Lung (tissue), 11 donors: ENCODE measurements at regions not wholly inside any gene's neighbourhood (a gene's known extent, or its start where the extent isn't known, plus 50 kb on each side); places are given as distances from the start of the nearest gene placed in this dataset.

ENCODE experiments used
- ATAC-seq: fragments of 200-7000 bp; cut with Tn5 transposase; one replicate; pipeline ENCODE4 v1.9.1; 2020; ENCODE audit warnings: moderate number of reproducible peaks; ENCODE audit not compliant: insufficient read depth, low FRiP score
- DNase-seq, 3 donors: peaks; one replicate each; pipeline ENCODE4 v3.0.0-alpha.2; 2013 to 2017
- H3K27ac ChIP-seq, 2 donors: one replicate each; pipeline ENCODE4 v1.5.1; 2013; ENCODE audit warnings: mild to moderate bottlenecking in 2 of 2, moderate library complexity in 2 of 2, control low read depth in 1 of 2, inconsistent platforms in 1 of 2, low read depth in 1 of 2, low read length in 1 of 2
- H3K27me3 ChIP-seq, 3 donors: one replicate each; pipeline ENCODE4 v1.5.1; 2013; ENCODE audit warnings: low read length in 2 of 3; ENCODE audit not compliant: control insufficient read depth in 3 of 3, insufficient read depth in 3 of 3
- H3K36me3 ChIP-seq, 4 donors: one replicate each; pipeline ENCODE4 v1.5.1; 2013; ENCODE audit warnings: low read length in 4 of 4, mild to moderate bottlenecking in 1 of 4, moderate library complexity in 1 of 4; ENCODE audit not compliant: control insufficient read depth in 4 of 4, insufficient read depth in 4 of 4
- H3K4me1 ChIP-seq, 5 donors: one replicate each; pipeline ENCODE4 v1.5.1; 2013; ENCODE audit warnings: low read length in 5 of 5, mild to moderate bottlenecking in 2 of 5, moderate library complexity in 1 of 5; ENCODE audit not compliant: control insufficient read depth in 5 of 5, insufficient read depth in 5 of 5
- H3K4me3 ChIP-seq: one replicate; pipeline ENCODE4 v1.5.1; 2013; ENCODE audit warnings: mild to moderate bottlenecking, control low read depth, moderate library complexity
- H3K9ac ChIP-seq, 2 donors: one replicate each; pipeline ENCODE4 v1.5.1; 2013; ENCODE audit warnings: low read length in 2 of 2, control low read depth in 1 of 2; ENCODE audit not compliant: insufficient read depth in 1 of 2
- H3K9me3 ChIP-seq, 4 donors: one replicate each; pipeline ENCODE4 v1.5.1; 2013; ENCODE audit warnings: low read length in 3 of 4, mild to moderate bottlenecking in 1 of 4, moderate library complexity in 1 of 4; ENCODE audit not compliant: control insufficient read depth in 4 of 4, insufficient read depth in 3 of 4
- WGBS, 2 donors: extraction: QIAGEN DNeasy Blood & Tissue Kit; methylation state at CpG; one replicate each; pipeline ENCODE4 v1.1.7; 2013; 5-methylcytosine and 5-hydroxymethylcytosine counted together
- TF ChIP-seq, protein P1 (sequence below): IDR thresholded peaks from 2 replicates; pipeline ENCODE4 v1.5.1; 2012; ENCODE audit warnings: mild to moderate bottlenecking; ENCODE audit errors: control extremely low read depth, extremely low read depth
- donor health status: control.
- donor health status: control.
- donor health status: Bipolar disorder and iron deficiency.
- donor health status: healthy.
- donor health status: DM: yes; HTN: yes; CAD: no.

DNA sequence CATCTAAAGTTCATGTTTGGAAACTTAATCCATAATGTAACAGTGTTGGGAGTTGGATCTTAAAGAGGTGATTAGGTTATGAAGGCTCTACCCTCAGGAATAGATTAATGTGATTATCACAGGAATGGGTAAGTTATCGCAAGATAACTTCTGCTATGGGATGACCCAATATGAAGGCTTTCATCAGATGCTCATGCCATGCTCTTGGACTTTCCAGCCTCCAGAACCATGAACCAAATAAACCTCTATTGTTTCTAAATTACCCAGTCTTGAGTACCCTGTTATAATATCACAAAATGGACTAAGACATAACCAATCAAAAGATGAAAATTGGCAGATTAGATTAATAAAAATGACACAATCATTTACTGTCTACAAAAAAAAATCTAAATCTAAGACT lies 906.9 kb upstream of the SOX9 start:
- TF ChIP-seq, protein P1, sequence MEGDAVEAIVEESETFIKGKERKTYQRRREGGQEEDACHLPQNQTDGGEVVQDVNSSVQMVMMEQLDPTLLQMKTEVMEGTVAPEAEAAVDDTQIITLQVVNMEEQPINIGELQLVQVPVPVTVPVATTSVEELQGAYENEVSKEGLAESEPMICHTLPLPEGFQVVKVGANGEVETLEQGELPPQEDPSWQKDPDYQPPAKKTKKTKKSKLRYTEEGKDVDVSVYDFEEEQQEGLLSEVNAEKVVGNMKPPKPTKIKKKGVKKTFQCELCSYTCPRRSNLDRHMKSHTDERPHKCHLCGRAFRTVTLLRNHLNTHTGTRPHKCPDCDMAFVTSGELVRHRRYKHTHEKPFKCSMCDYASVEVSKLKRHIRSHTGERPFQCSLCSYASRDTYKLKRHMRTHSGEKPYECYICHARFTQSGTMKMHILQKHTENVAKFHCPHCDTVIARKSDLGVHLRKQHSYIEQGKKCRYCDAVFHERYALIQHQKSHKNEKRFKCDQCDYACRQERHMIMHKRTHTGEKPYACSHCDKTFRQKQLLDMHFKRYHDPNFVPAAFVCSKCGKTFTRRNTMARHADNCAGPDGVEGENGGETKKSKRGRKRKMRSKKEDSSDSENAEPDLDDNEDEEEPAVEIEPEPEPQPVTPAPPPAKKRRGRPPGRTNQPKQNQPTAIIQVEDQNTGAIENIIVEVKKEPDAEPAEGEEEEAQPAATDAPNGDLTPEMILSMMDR = no peak
- WGBS, 2 donors = 96 to 98% methylated on average over 1 of the region's 1 CpG
- ATAC-seq = no peak

DNA sequence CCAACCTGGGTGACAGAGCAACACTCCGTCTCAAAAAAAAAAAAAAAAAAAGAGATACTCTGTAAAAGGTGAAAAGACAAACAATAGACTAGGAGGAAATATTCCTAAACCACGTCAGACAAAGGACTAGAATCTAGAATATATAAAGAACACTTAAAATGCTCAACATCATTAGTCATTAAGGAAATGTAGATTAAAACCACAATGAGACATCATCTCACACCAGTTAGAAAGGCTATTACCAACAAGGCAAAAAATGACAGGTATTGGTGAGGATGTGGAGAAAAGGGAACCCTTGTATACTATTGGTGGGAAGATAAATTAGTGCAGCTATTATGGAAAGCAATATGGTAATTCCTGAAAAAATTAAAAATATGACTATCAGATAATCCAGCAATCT lies 903.1 kb upstream of the SOX9 start:
- Histone ChIP-seq H3K27ac (no peak overlapping the region), H3K4me3 (no peak overlapping the region), H3K4me1 (peaks cover 0 to 2% (median 0%) of the 10 kb centered on the region in 5 donors), H3K27me3 (no peaks in the 10 kb centered on the region), H3K9me3 (peaks cover 0 to 3% (median 0%) of the 10 kb centered on the region in 4 donors), H3K9ac (no peak overlapping the region), H3K36me3 (no peaks in the 10 kb centered on the region)
- TF ChIP-seq, protein P1 = no peak
- no peak for ATAC-seq
- DNase-seq = no peak
- WGBS, 2 donors = 78 to 84% methylated on average over 2 of the region's 2 CpGs

More for the DNA sequence above, 906.9 kb upstream of the SOX9 start:
- no peaks in the 10 kb centered on the region for H3K36me3 ChIP-seq
- peaks cover 0 to 3% (median 0%) of the 10 kb centered on the region in 4 donors for H3K9me3 ChIP-seq
- H3K27ac ChIP-seq = no peak overlapping the region
- H3K4me3 ChIP-seq = no peak overlapping the region
- H3K27me3 ChIP-seq = no peaks in the 10 kb centered on the region
- H3K9ac ChIP-seq = no peak overlapping the region
- H3K4me1 ChIP-seq = no peaks in the 10 kb centered on the region
- no peak for DNase-seq

DNA sequence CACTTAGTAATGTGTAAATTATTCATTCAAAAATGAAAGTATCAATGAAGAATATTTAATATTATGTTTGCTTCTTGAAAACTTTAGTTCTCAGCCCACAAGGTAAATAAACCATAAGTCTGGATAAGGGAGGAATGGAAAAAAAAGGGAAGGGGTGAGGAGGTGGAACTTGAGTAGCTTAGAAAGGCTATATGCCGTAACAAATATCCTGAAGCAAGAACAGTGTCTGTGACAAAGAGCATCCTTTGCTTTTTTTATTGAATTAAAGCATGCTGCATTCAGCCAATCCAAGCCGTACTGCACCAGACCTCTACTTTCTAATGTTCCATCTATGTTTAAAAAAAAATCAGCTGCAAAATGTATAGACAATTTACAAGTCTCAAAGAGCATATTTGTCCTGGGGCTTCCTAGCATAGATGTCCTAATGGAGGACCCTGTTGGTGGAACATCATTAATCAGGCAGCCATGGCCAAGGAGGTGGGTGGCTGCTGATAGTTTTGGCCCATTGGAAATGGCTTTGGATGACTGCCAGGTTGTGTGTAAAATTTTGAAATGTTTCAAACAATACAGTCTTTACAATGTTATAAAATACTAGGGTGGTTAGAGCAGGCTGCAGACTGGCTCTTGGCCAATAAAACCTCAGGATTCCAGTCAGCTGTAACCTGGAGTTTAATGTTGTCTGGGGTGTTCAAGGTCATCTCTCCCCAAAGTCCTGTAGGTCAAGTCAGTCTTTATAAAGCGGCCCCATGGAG lies 895.8 kb upstream of the SOX9 start:
- H3K4me3 ChIP-seq = no peak overlapping the region
- H3K9ac ChIP-seq = no peak overlapping the region
- no peaks in the 10 kb centered on the region for H3K9me3 ChIP-seq
- 81 to 86% methylated on average over 3 of the region's 3 CpGs for WGBS, 2 donors
- TF ChIP-seq, protein P1 = no peak
- peaks cover 0 to 52% (median 0%) of the 10 kb centered on the region in 5 donors for H3K4me1 ChIP-seq
- H3K27ac ChIP-seq = no peak overlapping the region
- DNase-seq (peak; percentile 44 to 77 (median 70)), ATAC-seq (no peak)
- H3K27me3 ChIP-seq = no peaks in the 10 kb centered on the region
- H3K36me3 ChIP-seq = no peaks in the 10 kb centered on the region
